Panc1 (cell line): ENCODE measurements at regions not wholly inside any gene's neighbourhood (a gene's known extent, or its start where the extent isn't known, plus 50 kb on each side); places are given as distances from the start of the nearest gene placed in this dataset.

Source experiments
- ATAC-seq: fragments of 200-7000 bp; cut with Tn5 transposase; 2 replicates; pipeline ENCODE4 v1.9.1; 2020; ENCODE audit warnings: mild to moderate bottlenecking, moderate library complexity
- BruUV-seq: library from RNA; stranded (reverse); fragments of 400-500 nt; replicated peaks from 2 replicates; lab custom pipeline; 2021; lab: Mats Ljungman, UMichigan
- CTCF ChIA-PET: fragments of 300-600 bp; sonication (Branson Sonifier 250); formaldehyde crosslinking; loops from one replicate; lab custom pipeline; 2022; ENCODE audit warnings: antibody characterized with exemption; lab: Charles Lee
- POLR2A ChIA-PET: fragments of 300-600 bp; sonication (Branson Sonifier 250); formaldehyde crosslinking; loops from one replicate; lab custom pipeline; 2022; ENCODE audit warnings: antibody characterized with exemption; lab: Charles Lee
- DNase-seq: peaks from one replicate; pipeline ENCODE4 v3.0.0-alpha.2; 2010; ENCODE audit warnings: low read depth, low spot score
- H3K27ac ChIP-seq: 2 replicates; pipeline ENCODE4 v1.5.1; 2011; ENCODE audit warnings: mild to moderate bottlenecking, low read length, inconsistent platforms
- H3K27me3 ChIP-seq: fragments of 200-500 bp; sonication (Bioruptor generic); 2 replicates; pipeline ENCODE4 v1.6.0; 2014; ENCODE audit warnings: low read length, inconsistent platforms; ENCODE audit not compliant: control insufficient read depth, insufficient read depth
- H3K36me3 ChIP-seq: fragments of 200-500 bp; sonication (Bioruptor generic); 2 replicates; pipeline ENCODE4 v1.5.1; 2014; ENCODE audit warnings: inconsistent platforms, mild to moderate bottlenecking, low read length, moderate library complexity; ENCODE audit not compliant: control insufficient read depth, insufficient read depth
- H3K4me1 ChIP-seq: 2 replicates; pipeline ENCODE4 v1.5.1; 2011; ENCODE audit warnings: inconsistent platforms, mild to moderate bottlenecking, low read length, moderate library complexity; ENCODE audit not compliant: control insufficient read depth, insufficient read depth
- H3K4me3 ChIP-seq, 2 experiments: 2 replicates each; pipeline ENCODE4 v1.5.1; 2011 to 2012; ENCODE audit warnings: low read depth in 2 of 2, low read length in 2 of 2, mild to moderate bottlenecking in 2 of 2, inconsistent platforms in 1 of 2, moderate library complexity in 1 of 2
- H3K9me3 ChIP-seq: fragments of 200-500 bp; sonication (Bioruptor generic); 2 replicates; pipeline ENCODE4 v1.5.1; 2014; ENCODE audit warnings: low read depth, mild to moderate bottlenecking, inconsistent platforms, low read length, moderate library complexity; ENCODE audit not compliant: control insufficient read depth, insufficient read depth
- POLR2AphosphoS5 ChIP-seq: IDR thresholded peaks from 2 replicates; pipeline ENCODE4 v1.6.1; 2012; ENCODE audit warnings: mild to moderate bottlenecking, low read depth, low read length, moderate library complexity
- SIN3A ChIP-seq: IDR thresholded peaks from 2 replicates; pipeline ENCODE4 v1.6.1; 2012; ENCODE audit warnings: low read depth, mild to moderate bottlenecking, low read length, moderate library complexity, borderline replicate concordance; ENCODE audit not compliant: insufficient read depth
- TCF7L2 ChIP-seq: IDR thresholded peaks from 2 replicates; pipeline ENCODE4 v1.6.1; 2011; ENCODE audit warnings: mild to moderate bottlenecking, low read depth, low read length, inconsistent platforms
- in situ Hi-C: cut with HindIII; loops from 2 replicates; pipeline ENCODE4 v1.10.0; 2016; ENCODE audit warnings: low sequenced_read_pairs, low pct_unique_long_range_greater_than_20kb
- intact Hi-C: fragments of 100-400 bp; cut with micrococcal nuclease; formaldehyde crosslinking; loops from one replicate; pipeline ENCODE4 v1.10.0; 2022; ENCODE audit not compliant: unreplicated experiment
- TF ChIP-seq, protein P1 (sequence below): fragments of 450-650 bp; IDR thresholded peaks from 2 replicates; pipeline ENCODE4 v1.5.1; 2017; ENCODE audit warnings: mild to moderate bottlenecking
- TF ChIP-seq, protein P2 (sequence below), 2 experiments: IDR thresholded peaks; 2 replicates each; pipeline ENCODE4 v1.6.1; 2011 to 2012; ENCODE audit warnings: low read depth in 2 of 2, control low read depth in 1 of 2, low read length in 1 of 2, mild to moderate bottlenecking in 1 of 2, moderate library complexity in 1 of 2; ENCODE audit not compliant: insufficient read depth in 1 of 2

DNA sequence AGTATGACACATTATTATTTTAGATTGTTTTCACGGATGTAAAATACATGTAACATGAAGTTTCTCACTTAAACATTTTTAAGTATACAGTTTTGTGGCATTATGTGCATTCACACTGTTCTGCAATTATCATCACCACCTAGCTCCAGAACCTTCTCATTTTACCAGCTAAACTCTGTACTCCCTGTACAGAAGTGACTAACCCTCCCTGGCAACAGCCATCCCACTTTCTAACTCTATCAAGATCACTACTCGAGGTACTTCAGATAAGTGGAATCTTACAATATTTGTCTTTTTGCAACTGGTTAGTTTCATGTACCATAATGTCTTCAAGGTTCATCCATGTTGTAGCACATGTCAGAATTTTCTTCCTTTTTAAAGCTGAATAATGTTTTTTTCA is 116.3 kb upstream of the IGF1R start:
- Histone ChIP-seq H3K4me3 (no peak overlapping the region), H3K9me3 (no peaks in the 10 kb centered on the region), H3K4me1 (no peaks in the 10 kb centered on the region), H3K27ac (no peak overlapping the region), H3K27me3 (peaks cover 8% of the 10 kb centered on the region; the same call in 1 of the 2 replicates), H3K36me3 (no peaks in the 10 kb centered on the region)
- in situ Hi-C loops (no loop called here), intact Hi-C loops (no loop called here)
- TF ChIP-seq SIN3A (no peak), POLR2AphosphoS5 (no peak), TCF7L2 (no peak)
- TF ChIP-seq, protein P1, sequence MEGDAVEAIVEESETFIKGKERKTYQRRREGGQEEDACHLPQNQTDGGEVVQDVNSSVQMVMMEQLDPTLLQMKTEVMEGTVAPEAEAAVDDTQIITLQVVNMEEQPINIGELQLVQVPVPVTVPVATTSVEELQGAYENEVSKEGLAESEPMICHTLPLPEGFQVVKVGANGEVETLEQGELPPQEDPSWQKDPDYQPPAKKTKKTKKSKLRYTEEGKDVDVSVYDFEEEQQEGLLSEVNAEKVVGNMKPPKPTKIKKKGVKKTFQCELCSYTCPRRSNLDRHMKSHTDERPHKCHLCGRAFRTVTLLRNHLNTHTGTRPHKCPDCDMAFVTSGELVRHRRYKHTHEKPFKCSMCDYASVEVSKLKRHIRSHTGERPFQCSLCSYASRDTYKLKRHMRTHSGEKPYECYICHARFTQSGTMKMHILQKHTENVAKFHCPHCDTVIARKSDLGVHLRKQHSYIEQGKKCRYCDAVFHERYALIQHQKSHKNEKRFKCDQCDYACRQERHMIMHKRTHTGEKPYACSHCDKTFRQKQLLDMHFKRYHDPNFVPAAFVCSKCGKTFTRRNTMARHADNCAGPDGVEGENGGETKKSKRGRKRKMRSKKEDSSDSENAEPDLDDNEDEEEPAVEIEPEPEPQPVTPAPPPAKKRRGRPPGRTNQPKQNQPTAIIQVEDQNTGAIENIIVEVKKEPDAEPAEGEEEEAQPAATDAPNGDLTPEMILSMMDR, result no peak
- TF ChIP-seq, protein P2, sequence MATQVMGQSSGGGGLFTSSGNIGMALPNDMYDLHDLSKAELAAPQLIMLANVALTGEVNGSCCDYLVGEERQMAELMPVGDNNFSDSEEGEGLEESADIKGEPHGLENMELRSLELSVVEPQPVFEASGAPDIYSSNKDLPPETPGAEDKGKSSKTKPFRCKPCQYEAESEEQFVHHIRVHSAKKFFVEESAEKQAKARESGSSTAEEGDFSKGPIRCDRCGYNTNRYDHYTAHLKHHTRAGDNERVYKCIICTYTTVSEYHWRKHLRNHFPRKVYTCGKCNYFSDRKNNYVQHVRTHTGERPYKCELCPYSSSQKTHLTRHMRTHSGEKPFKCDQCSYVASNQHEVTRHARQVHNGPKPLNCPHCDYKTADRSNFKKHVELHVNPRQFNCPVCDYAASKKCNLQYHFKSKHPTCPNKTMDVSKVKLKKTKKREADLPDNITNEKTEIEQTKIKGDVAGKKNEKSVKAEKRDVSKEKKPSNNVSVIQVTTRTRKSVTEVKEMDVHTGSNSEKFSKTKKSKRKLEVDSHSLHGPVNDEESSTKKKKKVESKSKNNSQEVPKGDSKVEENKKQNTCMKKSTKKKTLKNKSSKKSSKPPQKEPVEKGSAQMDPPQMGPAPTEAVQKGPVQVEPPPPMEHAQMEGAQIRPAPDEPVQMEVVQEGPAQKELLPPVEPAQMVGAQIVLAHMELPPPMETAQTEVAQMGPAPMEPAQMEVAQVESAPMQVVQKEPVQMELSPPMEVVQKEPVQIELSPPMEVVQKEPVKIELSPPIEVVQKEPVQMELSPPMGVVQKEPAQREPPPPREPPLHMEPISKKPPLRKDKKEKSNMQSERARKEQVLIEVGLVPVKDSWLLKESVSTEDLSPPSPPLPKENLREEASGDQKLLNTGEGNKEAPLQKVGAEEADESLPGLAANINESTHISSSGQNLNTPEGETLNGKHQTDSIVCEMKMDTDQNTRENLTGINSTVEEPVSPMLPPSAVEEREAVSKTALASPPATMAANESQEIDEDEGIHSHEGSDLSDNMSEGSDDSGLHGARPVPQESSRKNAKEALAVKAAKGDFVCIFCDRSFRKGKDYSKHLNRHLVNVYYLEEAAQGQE (IDR thresholded peaks at IDR 0.05; ENCODE audit: insufficient read depth in 1 of 2, low read depth in 2 of 2, low read length in 1 of 2), result no peak
- DNase-seq (no peak), ATAC-seq (no peak)
- no TSS peak for BruUV-seq
- POLR2A ChIA-PET, result no interaction called here
- CTCF ChIA-PET, result no interaction called here

DNA sequence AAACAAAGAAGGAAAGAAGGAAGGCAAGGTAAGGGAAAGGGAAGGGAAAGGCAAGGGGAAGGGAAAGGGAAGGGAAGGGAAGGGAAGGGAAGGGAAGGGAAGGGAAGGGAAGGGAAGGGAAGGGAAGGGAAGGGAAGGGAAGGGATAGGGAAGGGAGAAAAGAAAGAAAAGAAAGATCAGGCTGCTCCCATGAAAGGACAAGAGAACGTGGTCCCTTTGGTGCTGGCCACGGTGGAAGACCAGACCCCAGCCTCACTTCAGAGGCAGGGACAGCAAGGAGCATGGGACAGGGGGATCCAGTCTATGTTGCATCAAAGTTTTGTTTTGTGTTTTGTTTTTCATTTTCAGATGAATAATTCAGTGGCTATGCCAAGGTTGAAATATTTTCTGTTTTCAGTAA is 111.4 kb upstream of the IGF1R start:
- Histone ChIP-seq H3K4me1 (no peaks in the 10 kb centered on the region), H3K27me3 (peaks cover 17% of the 10 kb centered on the region), H3K36me3 (no peaks in the 10 kb centered on the region), H3K4me3 (no peak overlapping the region), H3K27ac (no peak overlapping the region), H3K9me3 (no peaks in the 10 kb centered on the region)
- intact Hi-C loops, result no loop called here
- CTCF ChIA-PET, result no interaction called here
- BruUV-seq, result no TSS peak
- POLR2A ChIA-PET, result no interaction called here
- no peak for TF ChIP-seq TCF7L2
- TF ChIP-seq, protein P2 (IDR thresholded peaks at IDR 0.05; ENCODE audit: insufficient read depth in 1 of 2, low read depth in 2 of 2, low read length in 1 of 2), result no peak
- TF ChIP-seq, protein P1, result no peak
- no peak for TF ChIP-seq SIN3A
- TF ChIP-seq POLR2AphosphoS5, result no peak
- ATAC-seq (no peak), DNase-seq (no peak)
- in situ Hi-C loops, result no loop called here
